BLaER1 (cell line): ENCODE measurements at regions not wholly inside any gene's neighbourhood (a gene's known extent, or its start where the extent isn't known, plus 50 kb on each side); places are given as distances from the start of the nearest gene placed in this dataset.

ENCODE experiments used
- H3K27ac ChIP-seq: shearing (Covaris generic); formaldehyde crosslinking; 2 replicates; pipeline ENCODE4 v1.8.1; 2022
- H3K27me3 ChIP-seq: shearing (Covaris generic); formaldehyde crosslinking; 2 replicates; pipeline ENCODE4 v1.8.1; 2022
- H3K36me3 ChIP-seq: shearing (Covaris generic); formaldehyde crosslinking; 2 replicates; pipeline ENCODE4 v1.8.1; 2022
- H3K4me1 ChIP-seq: shearing (Covaris generic); formaldehyde crosslinking; 2 replicates; pipeline ENCODE4 v1.8.1; 2022
- H3K4me2 ChIP-seq: shearing (Covaris generic); formaldehyde crosslinking; 2 replicates; pipeline ENCODE4 v1.8.1; 2022
- H3K4me3 ChIP-seq: shearing (Covaris generic); formaldehyde crosslinking; 2 replicates; pipeline ENCODE4 v1.8.1; 2022
- H3K9ac ChIP-seq: shearing (Covaris generic); formaldehyde crosslinking; 2 replicates; pipeline ENCODE4 v1.8.1; 2022
- H3K9me3 ChIP-seq: shearing (Covaris generic); formaldehyde crosslinking; 2 replicates; pipeline ENCODE4 v1.8.1; 2022
- H4K20me1 ChIP-seq: shearing (Covaris generic); formaldehyde crosslinking; 2 replicates; pipeline ENCODE4 v1.8.1; 2022
- Cebpa-rat ChIP-seq: shearing (Covaris generic); IDR thresholded peaks from 2 replicates; pipeline ENCODE4 v1.8.1; 2022

- H3K4me1 ChIP-seq, result no peaks in the 10 kb centered on the region
- no peak for TF ChIP-seq Cebpa-rat
- H3K27me3 ChIP-seq, result no peaks in the 10 kb centered on the region
- no peak overlapping the region for H3K4me2 ChIP-seq
- no peak overlapping the region for H3K4me3 ChIP-seq
- H3K27ac ChIP-seq, result no peak overlapping the region
- no peaks in the 10 kb centered on the region for H3K36me3 ChIP-seq
- H4K20me1 ChIP-seq, result no peaks in the 10 kb centered on the region
- H3K9me3 ChIP-seq, result no peaks in the 10 kb centered on the region
- no peak overlapping the region for H3K9ac ChIP-seq
Observed at GRCh38 chr4:170729236-170729635, 639.5 kb upstream of the AADAT start.

GRCh38 chr4:170724191-170724590 is 634.4 kb upstream of the AADAT start:
- no peaks in the 10 kb centered on the region for H3K27me3 ChIP-seq
- no peak overlapping the region for H3K4me3 ChIP-seq
- H3K27ac ChIP-seq, result no peak overlapping the region
- H3K4me1 ChIP-seq, result no peaks in the 10 kb centered on the region
- TF ChIP-seq Cebpa-rat, result no peak
- H3K36me3 ChIP-seq, result no peaks in the 10 kb centered on the region
- no peak overlapping the region for H3K4me2 ChIP-seq
- H3K9me3 ChIP-seq, result no peaks in the 10 kb centered on the region
- no peaks in the 10 kb centered on the region for H4K20me1 ChIP-seq
- no peak overlapping the region for H3K9ac ChIP-seq

DNA sequence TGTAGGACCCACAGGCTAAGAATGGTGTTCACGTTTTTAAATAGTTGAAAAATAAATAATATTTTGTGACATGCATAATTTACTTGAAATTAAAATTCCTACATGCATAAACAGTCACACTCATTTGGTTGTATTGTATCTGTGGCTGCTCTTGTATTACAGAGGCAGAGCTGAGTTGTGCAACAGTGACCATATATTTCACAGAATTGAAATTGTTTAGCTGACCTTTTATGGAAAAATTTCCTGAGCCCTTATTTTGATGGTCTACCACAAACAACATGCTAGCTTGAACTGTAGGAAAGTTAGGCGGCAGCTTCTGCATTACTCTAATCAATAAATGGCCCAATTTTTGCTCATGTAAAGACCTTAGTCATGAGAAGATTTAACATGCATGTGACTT is 633.4 kb upstream of the AADAT start:
- H3K27me3 ChIP-seq, result no peaks in the 10 kb centered on the region
- no peaks in the 10 kb centered on the region for H3K4me1 ChIP-seq
- H4K20me1 ChIP-seq, result no peaks in the 10 kb centered on the region
- H3K9ac ChIP-seq, result no peak overlapping the region
- no peaks in the 10 kb centered on the region for H3K36me3 ChIP-seq
- H3K4me2 ChIP-seq, result no peak overlapping the region
- H3K4me3 ChIP-seq, result no peak overlapping the region
- H3K27ac ChIP-seq, result no peak overlapping the region
- H3K9me3 ChIP-seq, result no peaks in the 10 kb centered on the region
- no peak for TF ChIP-seq Cebpa-rat

DNA sequence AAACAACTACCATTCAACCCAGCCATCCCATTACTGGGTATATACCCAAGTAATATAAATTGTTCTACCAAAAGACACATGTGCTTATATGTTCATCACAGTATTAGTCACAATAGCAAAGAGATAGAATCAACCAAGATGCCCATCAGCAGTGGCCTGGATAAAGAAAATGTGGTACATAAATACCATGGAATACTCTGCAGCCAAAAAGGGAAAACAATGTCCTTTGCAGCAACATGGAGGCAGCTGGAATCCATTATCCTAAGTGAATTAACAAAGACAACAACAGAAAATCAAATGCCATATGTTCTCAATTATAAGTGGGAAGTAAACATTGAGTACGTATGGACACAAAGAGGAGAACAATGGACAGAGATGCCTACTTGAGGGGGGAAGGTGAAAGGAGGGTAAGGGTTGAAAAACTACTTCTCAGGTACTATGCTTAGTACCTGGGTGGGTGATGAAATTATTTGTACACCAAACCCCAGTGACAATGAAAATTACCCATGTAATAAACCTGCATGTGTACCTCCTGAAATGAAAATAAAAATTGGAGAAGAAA is 632.1 kb upstream of the AADAT start:
- Histone ChIP-seq H3K27ac (no peak overlapping the region), H4K20me1 (no peaks in the 10 kb centered on the region), H3K4me1 (no peaks in the 10 kb centered on the region), H3K27me3 (no peaks in the 10 kb centered on the region), H3K9me3 (no peaks in the 10 kb centered on the region), H3K36me3 (no peaks in the 10 kb centered on the region), H3K4me3 (no peak overlapping the region), H3K9ac (no peak overlapping the region), H3K4me2 (no peak overlapping the region)
- TF ChIP-seq Cebpa-rat, result no peak

- Histone ChIP-seq H3K4me2 (no peak overlapping the region), H3K4me3 (no peak overlapping the region), H4K20me1 (no peaks in the 10 kb centered on the region), H3K9me3 (no peaks in the 10 kb centered on the region), H3K27me3 (no peaks in the 10 kb centered on the region), H3K4me1 (no peaks in the 10 kb centered on the region), H3K36me3 (no peaks in the 10 kb centered on the region), H3K27ac (no peak overlapping the region), H3K9ac (no peak overlapping the region)
- no peak for TF ChIP-seq Cebpa-rat
Observed at GRCh38 chr4:170716868-170717267, 627.1 kb upstream of the AADAT start.

DNA sequence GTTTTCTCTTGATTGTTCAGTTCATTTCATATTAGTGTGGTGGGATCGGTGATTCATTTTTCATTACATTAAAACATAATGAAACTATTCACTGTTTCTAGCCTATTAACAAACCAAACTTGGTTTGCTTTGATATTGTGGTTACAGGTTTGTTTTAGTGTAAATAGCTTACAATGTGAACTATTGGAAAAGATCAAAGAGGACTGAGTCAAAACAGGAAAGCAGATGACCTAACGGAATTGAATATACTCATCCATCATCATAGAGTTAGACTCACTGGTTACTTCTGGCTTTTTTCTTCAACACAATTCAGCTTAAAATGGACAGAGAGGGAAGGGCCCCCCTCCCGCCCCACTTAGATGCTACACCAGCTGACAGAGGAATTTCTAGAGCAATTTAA is 616.2 kb upstream of the AADAT start:
- Histone ChIP-seq H3K4me3 (no peak overlapping the region), H3K4me1 (no peaks in the 10 kb centered on the region), H3K27me3 (no peaks in the 10 kb centered on the region), H3K4me2 (no peak overlapping the region), H3K9ac (no peak overlapping the region), H3K9me3 (no peaks in the 10 kb centered on the region), H3K36me3 (no peaks in the 10 kb centered on the region), H4K20me1 (no peaks in the 10 kb centered on the region), H3K27ac (no peak overlapping the region)
- TF ChIP-seq Cebpa-rat, result no peak

GRCh38 chr4:170700064-170700463 is 610.3 kb upstream of the AADAT start:
- H3K36me3 ChIP-seq, result no peaks in the 10 kb centered on the region
- no peak overlapping the region for H3K27ac ChIP-seq
- peaks cover 10% of the 10 kb centered on the region; the same call in 1 of the 2 replicates for H3K4me1 ChIP-seq
- no peaks in the 10 kb centered on the region for H3K9me3 ChIP-seq
- no peaks in the 10 kb centered on the region for H3K27me3 ChIP-seq
- no peak for TF ChIP-seq Cebpa-rat
- H3K9ac ChIP-seq, result no peak overlapping the region
- no peaks in the 10 kb centered on the region for H4K20me1 ChIP-seq
- H3K4me3 ChIP-seq, result no peak overlapping the region
- no peak overlapping the region for H3K4me2 ChIP-seq

- Histone ChIP-seq H4K20me1 (no peaks in the 10 kb centered on the region), H3K27me3 (no peaks in the 10 kb centered on the region), H3K9ac (no peak overlapping the region), H3K4me2 (peak overlapping the region; percentile 4), H3K36me3 (no peaks in the 10 kb centered on the region), H3K4me3 (no peak overlapping the region), H3K9me3 (no peaks in the 10 kb centered on the region), H3K4me1 (peaks cover 10% of the 10 kb centered on the region; the same call in 1 of the 2 replicates), H3K27ac (no peak overlapping the region)
- TF ChIP-seq Cebpa-rat, result no peak
Observed at GRCh38 chr4:170698334-170698733, 608.6 kb upstream of the AADAT start.

DNA sequence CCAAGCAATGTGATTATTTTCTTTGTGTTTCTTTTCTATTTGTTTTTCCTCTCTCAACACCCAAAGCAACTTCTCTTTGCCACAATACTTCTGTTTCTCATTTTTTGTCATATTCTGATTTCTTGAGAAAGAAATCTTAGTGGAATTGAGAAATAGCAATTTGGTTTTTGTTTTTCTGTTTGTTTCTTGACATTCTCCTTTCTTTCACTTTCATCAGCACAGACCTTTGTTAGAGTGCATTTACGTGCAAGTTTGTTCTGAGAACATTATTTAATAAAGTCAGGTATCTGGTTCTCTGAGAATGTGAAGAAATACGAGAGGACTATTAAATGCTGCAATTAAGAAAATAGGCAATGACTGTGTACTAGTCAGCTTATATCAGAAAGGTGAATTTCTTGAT is 608.1 kb upstream of the AADAT start:
- Histone ChIP-seq H3K36me3 (no peaks in the 10 kb centered on the region), H3K4me2 (peak overlapping the region; percentile 4; the same call in 1 of the 2 replicates), H3K9ac (no peak overlapping the region), H3K27ac (no peak overlapping the region), H3K4me1 (peaks cover 10% of the 10 kb centered on the region; the same call in 1 of the 2 replicates), H3K4me3 (no peak overlapping the region), H4K20me1 (no peaks in the 10 kb centered on the region), H3K27me3 (no peaks in the 10 kb centered on the region), H3K9me3 (no peaks in the 10 kb centered on the region)
- TF ChIP-seq Cebpa-rat, result no peak

DNA sequence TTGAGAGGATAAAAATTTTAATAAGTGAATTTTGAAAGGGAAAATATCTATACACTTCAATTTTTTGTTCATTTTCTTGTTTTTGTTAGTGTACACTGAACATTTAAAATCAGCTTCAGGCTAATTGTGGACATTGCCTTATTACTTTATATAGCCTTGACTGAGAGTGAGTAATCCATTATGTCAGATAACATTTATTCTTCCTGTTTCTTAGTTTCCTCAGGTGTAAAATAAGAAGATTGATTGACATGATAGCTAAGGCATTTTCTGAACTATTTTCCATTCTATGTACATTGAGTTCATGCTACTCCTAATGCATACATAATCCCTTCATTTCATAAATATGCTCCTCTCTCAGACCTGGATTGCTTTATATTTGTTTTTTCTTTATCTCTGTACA is 607.3 kb upstream of the AADAT start:
- Histone ChIP-seq H4K20me1 (no peaks in the 10 kb centered on the region), H3K9me3 (no peaks in the 10 kb centered on the region), H3K27me3 (no peaks in the 10 kb centered on the region), H3K4me2 (no peak overlapping the region), H3K9ac (no peak overlapping the region), H3K27ac (no peak overlapping the region), H3K4me1 (peaks cover 10% of the 10 kb centered on the region; the same call in 1 of the 2 replicates), H3K4me3 (no peak overlapping the region), H3K36me3 (no peaks in the 10 kb centered on the region)
- no peak for TF ChIP-seq Cebpa-rat

- TF ChIP-seq Cebpa-rat, result no peak
Observed at GRCh38 chr4:170691168-170691567, 601.4 kb upstream of the AADAT start.

More at GRCh38 chr4:170691168-170691567, 601.4 kb upstream of the AADAT start:
- H4K20me1 ChIP-seq, result no peaks in the 10 kb centered on the region
- no peaks in the 10 kb centered on the region for H3K4me1 ChIP-seq
- no peak overlapping the region for H3K4me2 ChIP-seq
- H3K27ac ChIP-seq, result no peak overlapping the region
- H3K9me3 ChIP-seq, result no peaks in the 10 kb centered on the region
- no peak overlapping the region for H3K4me3 ChIP-seq
- H3K27me3 ChIP-seq, result no peaks in the 10 kb centered on the region
- no peaks in the 10 kb centered on the region for H3K36me3 ChIP-seq
- no peak overlapping the region for H3K9ac ChIP-seq
